Skin of body (tissue), 1 donor: ENCODE measurements at regions not wholly inside any gene's neighbourhood (a gene's known extent, or its start where the extent isn't known, plus 50 kb on each side); places are given as distances from the start of the nearest gene placed in this dataset.
"Not testable (repeated sequence)": the region's sequence is repeated elsewhere in the genome, so short reads cannot be mapped to it uniquely, and the experiment has no call there.

Experiments
- DNase-seq: peaks from one replicate; lab custom pipeline; 2025; lab: John Stamatoyannopoulos, UW

DNA sequence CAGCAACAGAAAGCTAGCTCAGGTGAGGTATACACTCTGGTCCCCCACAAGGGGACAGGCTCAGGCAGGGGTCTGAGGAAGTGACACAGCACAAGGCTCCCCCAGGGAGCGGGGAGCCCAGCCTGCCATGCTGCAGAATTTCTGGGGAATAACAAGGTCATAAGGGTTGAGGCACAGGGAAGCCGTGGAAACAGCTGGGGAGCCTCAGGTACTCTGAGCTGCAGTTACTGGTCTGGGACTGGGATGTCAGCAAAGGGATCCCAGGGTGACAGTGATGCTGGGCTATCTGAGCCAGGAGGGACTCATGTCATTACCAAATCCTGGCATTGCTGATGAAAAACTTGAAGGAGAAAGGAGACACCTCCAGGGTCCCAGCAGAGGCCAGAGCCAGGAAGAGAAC is 64.4 kb upstream of the NANOS1 start:
- no peak for DNase-seq

GRCh38 chr10:118965645-118966044 is 63.9 kb upstream of the NANOS1 start:
- no peak for DNase-seq

GRCh38 chr10:118966076-118966849 is 63.3 kb upstream of the NANOS1 start:
- DNase-seq: no peak

GRCh38 chr10:118966850-118967125 is 62.7 kb upstream of the NANOS1 start:
- DNase-seq: no peak

- DNase-seq: no peak
Measured at GRCh38 chr10:118967160-118967559, 62.4 kb upstream of the NANOS1 start.

DNA sequence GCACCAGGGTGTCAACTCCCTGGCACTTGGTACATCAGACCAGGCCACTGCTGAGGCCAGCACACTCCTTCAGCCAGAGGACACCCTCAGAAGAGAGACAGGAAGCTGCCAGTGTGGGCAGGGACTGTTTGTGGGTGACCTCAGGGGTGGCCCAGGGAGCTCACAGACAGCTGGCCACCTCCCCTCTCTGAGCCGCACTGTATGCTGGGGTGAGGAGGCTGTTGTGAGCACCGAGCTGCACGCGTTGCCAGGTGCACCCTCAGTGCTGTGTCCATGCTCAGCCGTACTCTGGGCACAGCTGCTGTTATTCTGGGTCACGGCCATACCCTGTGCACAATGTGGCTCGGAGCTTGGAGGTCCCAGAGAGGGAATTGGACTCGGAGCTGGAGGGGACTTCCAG is 61.5 kb upstream of the NANOS1 start:
- DNase-seq: no peak

GRCh38 chr10:118968482-118968881 is 61.0 kb upstream of the NANOS1 start:
- no peak for DNase-seq

DNA sequence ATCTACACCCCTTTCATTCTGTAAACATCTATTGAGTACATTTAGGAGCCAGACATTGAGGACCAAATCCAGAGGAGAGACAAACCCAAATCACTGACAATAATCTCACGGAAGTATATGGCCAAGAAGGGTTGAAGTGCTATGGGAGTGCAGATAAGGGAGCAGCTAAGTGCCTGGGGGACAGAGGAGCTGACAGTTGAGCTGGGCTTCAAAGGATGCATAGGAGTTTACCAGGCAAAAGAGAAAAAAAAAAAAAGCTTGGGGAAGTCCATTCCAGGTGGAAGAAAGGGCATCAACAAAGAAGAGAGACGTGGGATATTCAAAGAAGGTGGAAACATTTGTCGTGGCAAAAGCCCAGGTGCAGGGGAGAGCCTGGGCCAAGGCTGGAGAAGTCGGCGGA is 60.5 kb upstream of the NANOS1 start:
- DNase-seq: no peak

DNA sequence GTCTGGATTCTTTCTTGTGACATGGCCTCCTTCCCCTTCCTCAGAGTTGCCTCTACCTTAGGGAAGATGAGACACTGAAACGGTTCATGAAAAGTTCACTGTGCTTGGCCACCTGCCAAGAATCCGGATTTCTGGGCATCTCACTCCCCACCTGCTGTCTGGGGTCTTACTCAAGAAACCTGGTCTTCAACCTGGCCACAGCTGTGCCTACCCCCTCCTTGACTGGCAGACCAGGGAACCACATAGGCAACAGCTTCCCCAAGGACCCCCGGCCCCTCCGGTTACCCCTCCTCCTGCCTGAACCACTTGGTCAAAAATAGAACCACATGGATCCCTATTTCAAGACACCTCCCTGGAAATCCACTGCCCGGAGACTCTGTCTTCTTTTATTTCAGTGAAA is 58.7 kb upstream of the NANOS1 start:
- DNase-seq: no peak

DNA sequence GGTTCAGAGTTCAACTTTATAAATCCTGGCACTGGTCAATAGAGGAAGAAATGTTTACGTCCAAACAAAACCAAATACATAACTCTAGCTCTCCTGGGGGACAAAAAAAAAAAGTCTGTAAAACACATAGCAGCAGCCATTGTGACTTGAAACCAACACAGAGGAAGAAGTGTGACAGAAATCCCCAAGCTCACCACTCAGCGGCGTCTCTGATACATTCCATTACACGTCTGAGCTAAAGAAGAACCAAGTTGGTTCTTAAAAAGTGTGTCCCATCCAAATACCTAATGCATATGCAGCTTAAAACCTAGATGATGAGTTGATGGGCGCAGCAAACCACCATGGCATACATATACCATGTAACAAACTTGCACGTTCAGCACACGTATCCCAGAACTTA is 58.3 kb upstream of the NANOS1 start:
- no peak for DNase-seq

GRCh38 chr10:118971876-118972275 is 57.6 kb upstream of the NANOS1 start:
- no peak for DNase-seq

GRCh38 chr10:118973744-118974143 is 55.8 kb upstream of the NANOS1 start:
- DNase-seq: no peak

- no peak for DNase-seq
Measured at GRCh38 chr10:118974951-118975350, 54.6 kb upstream of the NANOS1 start.

GRCh38 chr10:118976219-118976618 is 53.3 kb upstream of the NANOS1 start:
- not testable (repeated sequence) for DNase-seq

GRCh38 chr10:118977022-118977599 is 52.4 kb upstream of the NANOS1 start:
- DNase-seq: no peak

GRCh38 chr10:118977835-118978234 is 51.7 kb upstream of the NANOS1 start:
- no peak for DNase-seq

DNA sequence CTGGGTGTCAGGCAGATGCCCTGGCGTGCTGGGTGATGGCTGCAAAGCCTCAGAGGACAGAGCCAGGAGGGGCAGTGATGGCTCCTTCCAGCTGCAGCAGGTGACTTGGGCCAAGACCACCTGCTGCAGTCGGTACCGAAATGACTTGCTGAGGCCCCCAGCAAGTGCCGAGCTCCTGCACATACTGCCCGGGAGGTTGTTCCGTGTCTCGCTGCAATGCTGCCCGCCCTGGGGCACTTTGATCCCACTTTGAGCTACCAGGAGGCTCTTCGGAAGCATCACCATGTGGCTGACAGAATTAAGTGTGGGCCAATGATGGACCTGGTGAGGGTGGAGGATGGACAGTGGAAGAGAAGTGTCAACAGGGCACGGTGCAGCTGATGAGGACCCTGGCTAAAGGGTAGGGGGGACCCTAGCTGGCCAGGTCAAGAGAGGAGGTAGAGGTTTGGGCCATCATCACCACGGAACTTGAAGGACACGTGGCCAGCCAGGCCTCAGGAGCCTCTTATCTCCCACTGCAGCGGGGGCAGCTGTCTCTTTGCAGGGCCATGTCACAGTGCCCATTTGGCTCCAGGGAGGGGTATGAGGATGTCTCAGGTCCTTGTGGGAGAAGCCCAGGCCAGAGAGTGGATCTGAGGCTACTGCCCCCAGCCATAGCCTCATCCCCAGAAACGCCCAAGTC is 51.1 kb upstream of the NANOS1 start:
- no peak for DNase-seq

GRCh38 chr10:118978998-118979350 is 50.5 kb upstream of the NANOS1 start:
- no peak for DNase-seq

- no peak for DNase-seq
Measured at GRCh38 chr10:118979661-118980060, 49.9 kb upstream of the NANOS1 start.
